SK-N-SH treated with all-trans-retinoic acid at 6 μM for 48 hours (cell line): ENCODE measurements at regions not wholly inside any gene's neighbourhood (a gene's known extent, or its start where the extent isn't known, plus 50 kb on each side); places are given as distances from the start of the nearest gene placed in this dataset.

Experiments used
- ARNTL ChIP-seq: fragments of 450-650 bp; formaldehyde crosslinking; IDR thresholded peaks from 2 replicates; pipeline ENCODE4 v1.5.0; 2020; ENCODE audit warnings: low read depth, mild to moderate bottlenecking, moderate library complexity, borderline replicate concordance
- BACH2 ChIP-seq: fragments of 250-450 bp; sonication (Bioruptor Pico); IDR thresholded peaks from 2 replicates; pipeline ENCODE4 v1.9.0; 2021; ENCODE audit warnings: mild to moderate bottlenecking, borderline replicate concordance
- CSDC2 ChIP-seq: fragments of 250-450 bp; sonication (Bioruptor Pico); IDR thresholded peaks from 2 replicates; pipeline ENCODE4 v1.5.0; 2020; ENCODE audit warnings: mild to moderate bottlenecking, moderate library complexity
- GLIS3 ChIP-seq: fragments of 250-450 bp; sonication (Bioruptor Pico); IDR thresholded peaks from 2 replicates; pipeline ENCODE4 v1.5.0; 2020; ENCODE audit warnings: mild to moderate bottlenecking, moderate library complexity
- PPARA ChIP-seq: fragments of 250-450 bp; sonication (Bioruptor Pico); IDR thresholded peaks from 2 replicates; pipeline ENCODE4 v1.5.0; 2020; ENCODE audit warnings: mild to moderate bottlenecking, borderline replicate concordance
- RARB ChIP-seq: fragments of 250-450 bp; sonication (Bioruptor Pico); IDR thresholded peaks from 2 replicates; pipeline ENCODE4 v1.8.0; 2021; ENCODE audit warnings: mild to moderate bottlenecking, moderate library complexity
- ZNF8 ChIP-seq: fragments of 450-650 bp; formaldehyde crosslinking; IDR thresholded peaks from 2 replicates; pipeline ENCODE4 v1.5.0; 2020; ENCODE audit warnings: mild to moderate bottlenecking, moderate library complexity
- TF ChIP-seq, protein P1 (sequence below): fragments of 250-450 bp; sonication (Bioruptor Pico); IDR thresholded peaks from 2 replicates; pipeline ENCODE4 v1.8.0; 2020; ENCODE audit warnings: mild to moderate bottlenecking, moderate library complexity, borderline replicate concordance
- TF ChIP-seq, protein P2 (sequence below): fragments of 250-450 bp; sonication (Bioruptor Pico); IDR thresholded peaks from 2 replicates; pipeline ENCODE4 v1.5.0; 2020; ENCODE audit warnings: mild to moderate bottlenecking, moderate library complexity
- TF ChIP-seq, protein P3 (sequence below): fragments of 250-450 bp; sonication (Bioruptor Pico); IDR thresholded peaks from 2 replicates; pipeline ENCODE4 v1.5.1; 2020; ENCODE audit warnings: low read depth, mild to moderate bottlenecking, moderate library complexity

DNA sequence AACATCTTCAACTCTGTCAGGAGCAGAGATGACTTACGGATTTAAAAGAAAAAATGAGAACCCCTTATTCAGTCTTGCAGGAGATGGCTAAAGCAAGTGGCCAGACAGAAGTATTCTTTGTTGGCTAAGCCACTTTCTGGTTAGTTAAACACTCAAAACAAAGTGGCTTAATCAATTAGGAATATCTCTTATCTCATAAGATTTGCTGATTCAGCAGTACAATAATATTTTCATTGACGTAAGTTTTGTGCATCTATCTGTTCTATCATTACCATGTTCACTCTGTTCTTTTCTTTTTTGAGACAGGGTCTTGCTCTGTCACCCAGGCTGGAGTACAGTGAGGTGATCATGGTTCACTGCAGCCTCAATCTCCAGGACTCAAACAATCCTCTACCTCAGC, 342.0 kb downstream of the EN1 start:
- TF ChIP-seq PPARA (CRISPR knock-in tag): no peak
- no peak for TF ChIP-seq CSDC2 (CRISPR knock-in tag)
- no peak for TF ChIP-seq ARNTL (CRISPR knock-in tag)
- TF ChIP-seq GLIS3: no peak
- no peak for TF ChIP-seq BACH2 (CRISPR knock-in tag)
- TF ChIP-seq RARB (CRISPR knock-in tag): no peak
- TF ChIP-seq, protein P1, sequence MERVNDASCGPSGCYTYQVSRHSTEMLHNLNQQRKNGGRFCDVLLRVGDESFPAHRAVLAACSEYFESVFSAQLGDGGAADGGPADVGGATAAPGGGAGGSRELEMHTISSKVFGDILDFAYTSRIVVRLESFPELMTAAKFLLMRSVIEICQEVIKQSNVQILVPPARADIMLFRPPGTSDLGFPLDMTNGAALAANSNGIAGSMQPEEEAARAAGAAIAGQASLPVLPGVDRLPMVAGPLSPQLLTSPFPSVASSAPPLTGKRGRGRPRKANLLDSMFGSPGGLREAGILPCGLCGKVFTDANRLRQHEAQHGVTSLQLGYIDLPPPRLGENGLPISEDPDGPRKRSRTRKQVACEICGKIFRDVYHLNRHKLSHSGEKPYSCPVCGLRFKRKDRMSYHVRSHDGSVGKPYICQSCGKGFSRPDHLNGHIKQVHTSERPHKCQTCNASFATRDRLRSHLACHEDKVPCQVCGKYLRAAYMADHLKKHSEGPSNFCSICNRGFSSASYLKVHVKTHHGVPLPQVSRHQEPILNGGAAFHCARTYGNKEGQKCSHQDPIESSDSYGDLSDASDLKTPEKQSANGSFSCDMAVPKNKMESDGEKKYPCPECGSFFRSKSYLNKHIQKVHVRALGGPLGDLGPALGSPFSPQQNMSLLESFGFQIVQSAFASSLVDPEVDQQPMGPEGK: no peak
- TF ChIP-seq ZNF8 (CRISPR knock-in tag): no peak
- TF ChIP-seq, protein P2, sequence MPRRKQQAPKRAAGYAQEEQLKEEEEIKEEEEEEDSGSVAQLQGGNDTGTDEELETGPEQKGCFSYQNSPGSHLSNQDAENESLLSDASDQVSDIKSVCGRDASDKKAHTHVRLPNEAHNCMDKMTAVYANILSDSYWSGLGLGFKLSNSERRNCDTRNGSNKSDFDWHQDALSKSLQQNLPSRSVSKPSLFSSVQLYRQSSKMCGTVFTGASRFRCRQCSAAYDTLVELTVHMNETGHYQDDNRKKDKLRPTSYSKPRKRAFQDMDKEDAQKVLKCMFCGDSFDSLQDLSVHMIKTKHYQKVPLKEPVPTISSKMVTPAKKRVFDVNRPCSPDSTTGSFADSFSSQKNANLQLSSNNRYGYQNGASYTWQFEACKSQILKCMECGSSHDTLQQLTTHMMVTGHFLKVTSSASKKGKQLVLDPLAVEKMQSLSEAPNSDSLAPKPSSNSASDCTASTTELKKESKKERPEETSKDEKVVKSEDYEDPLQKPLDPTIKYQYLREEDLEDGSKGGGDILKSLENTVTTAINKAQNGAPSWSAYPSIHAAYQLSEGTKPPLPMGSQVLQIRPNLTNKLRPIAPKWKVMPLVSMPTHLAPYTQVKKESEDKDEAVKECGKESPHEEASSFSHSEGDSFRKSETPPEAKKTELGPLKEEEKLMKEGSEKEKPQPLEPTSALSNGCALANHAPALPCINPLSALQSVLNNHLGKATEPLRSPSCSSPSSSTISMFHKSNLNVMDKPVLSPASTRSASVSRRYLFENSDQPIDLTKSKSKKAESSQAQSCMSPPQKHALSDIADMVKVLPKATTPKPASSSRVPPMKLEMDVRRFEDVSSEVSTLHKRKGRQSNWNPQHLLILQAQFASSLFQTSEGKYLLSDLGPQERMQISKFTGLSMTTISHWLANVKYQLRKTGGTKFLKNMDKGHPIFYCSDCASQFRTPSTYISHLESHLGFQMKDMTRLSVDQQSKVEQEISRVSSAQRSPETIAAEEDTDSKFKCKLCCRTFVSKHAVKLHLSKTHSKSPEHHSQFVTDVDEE (CRISPR knock-in tag): no peak
- TF ChIP-seq, protein P3, sequence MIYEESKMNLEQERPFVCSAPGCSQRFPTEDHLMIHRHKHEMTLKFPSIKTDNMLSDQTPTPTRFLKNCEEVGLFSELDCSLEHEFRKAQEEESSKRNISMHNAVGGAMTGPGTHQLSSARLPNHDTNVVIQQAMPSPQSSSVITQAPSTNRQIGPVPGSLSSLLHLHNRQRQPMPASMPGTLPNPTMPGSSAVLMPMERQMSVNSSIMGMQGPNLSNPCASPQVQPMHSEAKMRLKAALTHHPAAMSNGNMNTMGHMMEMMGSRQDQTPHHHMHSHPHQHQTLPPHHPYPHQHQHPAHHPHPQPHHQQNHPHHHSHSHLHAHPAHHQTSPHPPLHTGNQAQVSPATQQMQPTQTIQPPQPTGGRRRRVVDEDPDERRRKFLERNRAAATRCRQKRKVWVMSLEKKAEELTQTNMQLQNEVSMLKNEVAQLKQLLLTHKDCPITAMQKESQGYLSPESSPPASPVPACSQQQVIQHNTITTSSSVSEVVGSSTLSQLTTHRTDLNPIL (CRISPR knock-in tag): no peak
